ENCODE measurements at regions not wholly inside any gene's neighbourhood (a gene's known extent, or its start where the extent isn't known, plus 50 kb on each side); places are given as distances from the start of the nearest gene placed in this dataset.

GRCh38 chr7:115844857-115845256 is 185.7 kb downstream of the TFEC start:
- TF ChIP-seq CTCF (IDR thresholded peaks at IDR 0.05) (no peak), POLR2A (IDR thresholded peaks at IDR 0.05) (no peak)
